HG03175 (cell line): ENCODE measurements at regions not wholly inside any gene's neighbourhood (a gene's known extent, or its start where the extent isn't known, plus 50 kb on each side); places are given as distances from the start of the nearest gene placed in this dataset.
A peak's percentile ranks its signal among the peaks of the same experiment; 100 is the strongest.

Experiments
- ATAC-seq: cut with Tn5 transposase; IDR thresholded peaks from one replicate; pipeline ENCODE4 v1.9.1; 2021; ENCODE audit warnings: mild to moderate bottlenecking, moderate library complexity; ENCODE audit not compliant: unreplicated experiment

- no peak for ATAC-seq
Observed at GRCh38 chr3:152516216-152516615, 247.5 kb downstream of the MBNL1 start.

- ATAC-seq = no peak
Observed at GRCh38 chr3:152517502-152517901, 248.8 kb downstream of the MBNL1 start.

- ATAC-seq = peak; percentile 36
Observed at GRCh38 chr3:152518346-152518745, 249.6 kb downstream of the MBNL1 start.

GRCh38 chr3:152519376-152519775, 250.6 kb downstream of the MBNL1 start:
- peak; percentile 36 for ATAC-seq

- ATAC-seq = no peak
Observed at GRCh38 chr3:152522036-152522435, 253.3 kb downstream of the MBNL1 start.

- ATAC-seq = peak; percentile 72
Observed at GRCh38 chr3:152524198-152525140, 255.7 kb downstream of the MBNL1 start.

GRCh38 chr3:152531717-152532116, 263.0 kb downstream of the MBNL1 start:
- no peak for ATAC-seq

- no peak for ATAC-seq
Observed at GRCh38 chr3:152538518-152538917, 269.8 kb downstream of the MBNL1 start.

GRCh38 chr3:152539191-152539764, 270.5 kb downstream of the MBNL1 start:
- ATAC-seq = peak; percentile 59

- no peak for ATAC-seq
Observed at GRCh38 chr3:152540120-152540519, 271.4 kb downstream of the MBNL1 start.

GRCh38 chr3:152547153-152547552, 278.4 kb downstream of the MBNL1 start:
- ATAC-seq = no peak

GRCh38 chr3:152549263-152549662, 280.5 kb downstream of the MBNL1 start:
- no peak for ATAC-seq

GRCh38 chr3:152550284-152550683, 281.6 kb downstream of the MBNL1 start:
- ATAC-seq = no peak

GRCh38 chr3:152554980-152555379, 280.0 kb upstream of the P2RY1 start:
- ATAC-seq = no peak

- no peak for ATAC-seq
Observed at GRCh38 chr3:152555666-152556291, 279.2 kb upstream of the P2RY1 start.

GRCh38 chr3:152556731-152557254, 278.1 kb upstream of the P2RY1 start:
- peak; percentile 77 for ATAC-seq

GRCh38 chr3:152557302-152557999, 277.5 kb upstream of the P2RY1 start:
- peak; percentile 63 for ATAC-seq

GRCh38 chr3:152558386-152558785, 276.5 kb upstream of the P2RY1 start:
- ATAC-seq = no peak

GRCh38 chr3:152559246-152559645, 275.7 kb upstream of the P2RY1 start:
- ATAC-seq = no peak

GRCh38 chr3:152564459-152564858, 270.5 kb upstream of the P2RY1 start:
- ATAC-seq = no peak
